Gastrocnemius medialis (tissue), 4 donors: ENCODE measurements at regions not wholly inside any gene's neighbourhood (a gene's known extent, or its start where the extent isn't known, plus 50 kb on each side); places are given as distances from the start of the nearest gene placed in this dataset.

Source experiments
- CTCF ChIP-seq, 5 experiments: fragments of 450-650 bp in 3 of 5; fragments of 200-600 bp in 2 of 5; sonication (generic) in 2 of 5; IDR thresholded peaks in 4 of 5; conservative IDR thresholded peaks in 1 of 5; 1 replicate in 4 of 5; 2 replicates in 1 of 5; pipeline ENCODE4 v1.5.1; 2016 to 2019; ENCODE audit warnings: antibody characterized with exemption in 5 of 5, mild to moderate bottlenecking in 3 of 5, moderate library complexity in 3 of 5
- POLR2A ChIP-seq, 2 donors: fragments of 450-650 bp; IDR thresholded peaks; one replicate each; pipeline ENCODE4 v1.6.1; 2017; ENCODE audit warnings: antibody characterized with exemption in 2 of 2, mild to moderate bottlenecking in 2 of 2, moderate library complexity in 2 of 2

- TF ChIP-seq CTCF (IDR thresholded peaks at IDR 0.05 in 4 of 5, conservative IDR thresholded peaks at IDR 0.05 in 1 of 5) (no peak), POLR2A (IDR thresholded peaks at IDR 0.05) (no peak)
These were observed 68.6 kb upstream of the CPEB4 start for GRCh38 chr5:173819521-173819920.
